GM12878 (cell line): ENCODE measurements at regions not wholly inside any gene's neighbourhood (a gene's known extent, or its start where the extent isn't known, plus 50 kb on each side); places are given as distances from the start of the nearest gene placed in this dataset.

Experiments used
- EGR1 ChIP-seq, 2 experiments: IDR thresholded peaks; 1 replicate in 1 of 2; 2 replicates in 1 of 2; pipeline ENCODE4 v1.6.1; 2011 to 2012; ENCODE audit warnings: low read depth in 2 of 2, low read length in 2 of 2, borderline replicate concordance in 1 of 2, mild to moderate bottlenecking in 1 of 2, moderate library complexity in 1 of 2
- JUNB ChIP-seq: IDR thresholded peaks from 2 replicates; pipeline ENCODE4 v1.6.1; 2016; ENCODE audit warnings: antibody characterized with exemption, mild to moderate bottlenecking
- NFYB ChIP-seq: IDR thresholded peaks from 2 replicates; pipeline ENCODE4 v1.6.1; 2011; ENCODE audit warnings: low read depth, mild to moderate bottlenecking, low read length, improper control_type of control experiment, moderate library complexity; ENCODE audit not compliant: insufficient read depth
- RAD21 ChIP-seq: IDR thresholded peaks from 2 replicates; pipeline ENCODE4 v1.6.1; 2011; ENCODE audit warnings: mild to moderate bottlenecking, low read depth, low read length, moderate library complexity; ENCODE audit not compliant: insufficient read depth
- ZNF384 ChIP-seq: IDR thresholded peaks from 2 replicates; pipeline ENCODE4 v1.6.1; 2012; ENCODE audit warnings: low read depth, mild to moderate bottlenecking, low read length, improper control_type of control experiment, borderline replicate concordance

GRCh38 chr3:80334534-80334933 lies 566.7 kb upstream of the ROBO1 start:
- TF ChIP-seq JUNB (no peak), RAD21 (no peak), NFYB (no peak), EGR1 (IDR thresholded peaks at IDR 0.05; ENCODE audit: borderline replicate concordance in 1 of 2, low read depth in 2 of 2, low read length in 2 of 2) (no peak), ZNF384 (no peak)
